Hepatocyte (in vitro differentiated cells): ENCODE measurements at regions not wholly inside any gene's neighbourhood (a gene's known extent, or its start where the extent isn't known, plus 50 kb on each side); places are given as distances from the start of the nearest gene placed in this dataset.

Experiments
- DNase-seq: peaks from one replicate; pipeline ENCODE4 v3.0.0-alpha.2; 2016; ENCODE audit warnings: low spot score
- H2AFZ ChIP-seq: fragments of 200-600 bp; sonication (generic); 2 replicates; pipeline ENCODE4 v1.6.0; 2016; ENCODE audit warnings: antibody characterized with exemption, mild to moderate bottlenecking
- H3K27ac ChIP-seq: fragments of 200-600 bp; sonication (generic); 2 replicates; pipeline ENCODE4 v1.5.1; 2016; ENCODE audit warnings: mild to moderate bottlenecking
- H3K27me3 ChIP-seq: fragments of 200-600 bp; sonication (generic); 2 replicates; pipeline ENCODE4 v1.6.1; 2016
- H3K36me3 ChIP-seq: fragments of 200-600 bp; sonication (generic); replicated peaks from 2 replicates; pipeline ENCODE4 v1.5.1; 2016; ENCODE audit warnings: low read depth; ENCODE audit not compliant: insufficient read depth
- H3K4me1 ChIP-seq: fragments of 200-600 bp; sonication (generic); 2 replicates; pipeline ENCODE4 v1.5.1; 2016; ENCODE audit warnings: mild to moderate bottlenecking, moderate library complexity; ENCODE audit not compliant: insufficient read depth
- H3K4me2 ChIP-seq: fragments of 200-600 bp; sonication (generic); 2 replicates; pipeline ENCODE4 v1.6.0; 2016
- H3K4me3 ChIP-seq: fragments of 200-600 bp; sonication (generic); 2 replicates; pipeline ENCODE4 v1.5.1; 2016; ENCODE audit warnings: mild to moderate bottlenecking
- H3K79me2 ChIP-seq: fragments of 200-600 bp; sonication (generic); 2 replicates; pipeline ENCODE4 v1.6.0; 2017; ENCODE audit warnings: mild to moderate bottlenecking
- H3K9me2 ChIP-seq: fragments of 200-600 bp; sonication (generic); replicated peaks from 2 replicates; pipeline ENCODE4 v1.6.0; 2017; ENCODE audit warnings: mild to moderate bottlenecking; ENCODE audit not compliant: insufficient read depth
- H3K9me3 ChIP-seq: fragments of 200-600 bp; sonication (generic); 2 replicates; pipeline ENCODE4 v1.5.1; 2016; ENCODE audit warnings: low read depth, mild to moderate bottlenecking
- H4K20me1 ChIP-seq: fragments of 200-600 bp; sonication (generic); 2 replicates; pipeline ENCODE4 v1.6.0; 2016; ENCODE audit warnings: mild to moderate bottlenecking; ENCODE audit not compliant: insufficient read depth, poor library complexity, severe bottlenecking
- EZH2 ChIP-seq: fragments of 200-600 bp; sonication (generic); IDR thresholded peaks from 2 replicates; pipeline ENCODE4 v1.6.1; 2016; ENCODE audit warnings: antibody characterized with exemption, mild to moderate bottlenecking, borderline replicate concordance
- EZH2phosphoT487 ChIP-seq: fragments of 200-600 bp; sonication (generic); IDR thresholded peaks from one replicate; pipeline ENCODE4 v1.6.1; 2018; ENCODE audit warnings: antibody characterized with exemption, mild to moderate bottlenecking, low read depth, moderate library complexity; ENCODE audit not compliant: unreplicated experiment, severe bottlenecking
- WGBS: methylation state at CpG from one replicate; pipeline ENCODE4 v1.1.6; 2016; ENCODE audit warnings: low lambda C conversion rate; ENCODE audit errors: missing lambda C conversion rate; 5-methylcytosine and 5-hydroxymethylcytosine counted together
- TF ChIP-seq, protein P1 (sequence below): fragments of 200-600 bp; sonication (generic); IDR thresholded peaks from 2 replicates; pipeline ENCODE4 v1.5.1; 2016; ENCODE audit warnings: antibody characterized with exemption, mild to moderate bottlenecking; ENCODE audit not compliant: poor library complexity

GRCh38 chr15:46865155-46865554 lies 852.1 kb upstream of the SEMA6D start:
- Histone ChIP-seq H4K20me1 (no peaks in the 10 kb centered on the region), H3K79me2 (no peaks in the 10 kb centered on the region), H3K4me3 (no peak overlapping the region), H3K36me3 (no peaks in the 10 kb centered on the region), H3K9me2 (no peaks in the 10 kb centered on the region), H3K4me2 (no peak overlapping the region), H3K4me1 (no peaks in the 10 kb centered on the region), H3K27me3 (no peaks in the 10 kb centered on the region), H2AFZ (no peak overlapping the region), H3K9me3 (no peaks in the 10 kb centered on the region), H3K27ac (no peak overlapping the region)
- TF ChIP-seq EZH2phosphoT487 (no peak), EZH2 (no peak)
- TF ChIP-seq, protein P1, sequence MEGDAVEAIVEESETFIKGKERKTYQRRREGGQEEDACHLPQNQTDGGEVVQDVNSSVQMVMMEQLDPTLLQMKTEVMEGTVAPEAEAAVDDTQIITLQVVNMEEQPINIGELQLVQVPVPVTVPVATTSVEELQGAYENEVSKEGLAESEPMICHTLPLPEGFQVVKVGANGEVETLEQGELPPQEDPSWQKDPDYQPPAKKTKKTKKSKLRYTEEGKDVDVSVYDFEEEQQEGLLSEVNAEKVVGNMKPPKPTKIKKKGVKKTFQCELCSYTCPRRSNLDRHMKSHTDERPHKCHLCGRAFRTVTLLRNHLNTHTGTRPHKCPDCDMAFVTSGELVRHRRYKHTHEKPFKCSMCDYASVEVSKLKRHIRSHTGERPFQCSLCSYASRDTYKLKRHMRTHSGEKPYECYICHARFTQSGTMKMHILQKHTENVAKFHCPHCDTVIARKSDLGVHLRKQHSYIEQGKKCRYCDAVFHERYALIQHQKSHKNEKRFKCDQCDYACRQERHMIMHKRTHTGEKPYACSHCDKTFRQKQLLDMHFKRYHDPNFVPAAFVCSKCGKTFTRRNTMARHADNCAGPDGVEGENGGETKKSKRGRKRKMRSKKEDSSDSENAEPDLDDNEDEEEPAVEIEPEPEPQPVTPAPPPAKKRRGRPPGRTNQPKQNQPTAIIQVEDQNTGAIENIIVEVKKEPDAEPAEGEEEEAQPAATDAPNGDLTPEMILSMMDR, result no peak
- DNase-seq, result no peak
- WGBS, result 71% methylated on average over 6 of the region's 6 CpGs

- Histone ChIP-seq H3K27me3 (no peaks in the 10 kb centered on the region), H3K9me3 (no peaks in the 10 kb centered on the region), H3K9me2 (no peaks in the 10 kb centered on the region), H3K36me3 (no peaks in the 10 kb centered on the region), H3K27ac (no peak overlapping the region), H3K4me1 (no peaks in the 10 kb centered on the region), H3K4me3 (no peak overlapping the region), H3K79me2 (no peaks in the 10 kb centered on the region), H4K20me1 (no peaks in the 10 kb centered on the region), H3K4me2 (no peak overlapping the region), H2AFZ (no peak overlapping the region)
- TF ChIP-seq EZH2phosphoT487 (no peak), EZH2 (no peak)
- TF ChIP-seq, protein P1, result no peak
- no peak for DNase-seq
- 81% methylated on average over 5 of the region's 5 CpGs for WGBS
These were observed 844.9 kb upstream of the SEMA6D start for GRCh38 chr15:46872286-46872980.

GRCh38 chr15:46872981-46873330 lies 844.3 kb upstream of the SEMA6D start:
- Histone ChIP-seq H3K79me2 (no peaks in the 10 kb centered on the region), H2AFZ (no peak overlapping the region), H4K20me1 (no peaks in the 10 kb centered on the region), H3K4me2 (no peak overlapping the region), H3K9me3 (no peaks in the 10 kb centered on the region), H3K4me3 (no peak overlapping the region), H3K27me3 (no peaks in the 10 kb centered on the region), H3K27ac (no peak overlapping the region), H3K36me3 (no peaks in the 10 kb centered on the region), H3K4me1 (no peaks in the 10 kb centered on the region), H3K9me2 (no peaks in the 10 kb centered on the region)
- WGBS, result 75% methylated on average over 2 of the region's 2 CpGs
- no peak for DNase-seq
- TF ChIP-seq EZH2phosphoT487 (no peak), EZH2 (no peak)
- TF ChIP-seq, protein P1, result no peak
